ENCODE measurements at regions not wholly inside any gene's neighbourhood (a gene's known extent, or its start where the extent isn't known, plus 50 kb on each side); places are given as distances from the start of the nearest gene placed in this dataset.
A peak's percentile ranks its signal among the peaks of the same experiment; 100 is the strongest.

DNA sequence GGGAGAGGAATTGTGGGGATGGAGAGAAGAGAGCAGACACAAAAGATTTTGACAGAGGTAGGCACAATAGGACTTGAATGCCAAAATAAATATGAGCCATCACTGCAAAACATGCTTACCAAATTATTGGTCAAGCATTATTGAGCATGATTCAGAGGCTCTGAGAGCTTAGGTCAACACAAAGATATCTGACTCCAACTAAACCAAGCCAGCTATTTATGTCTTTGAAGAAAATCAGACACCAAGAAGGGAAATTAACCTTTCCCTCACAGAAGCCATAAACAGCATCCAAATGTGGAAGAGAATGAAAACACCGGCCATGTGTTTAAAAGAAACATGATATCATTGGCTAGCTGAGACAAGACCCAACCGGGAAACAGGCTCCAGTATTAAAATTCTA, 323.2 kb downstream of the RAB28 start:
- peak overlapping the region in 2 of 4 donors; percentile 7 to 33 for H3K27ac ChIP-seq
- WGBS, 2 donors, result 64 to 69% methylated on average over 2 of the region's 2 CpGs
- DNase-seq, result no peak
- no peaks in the 10 kb centered on the region for H3K36me3 ChIP-seq
- H3K4me1 ChIP-seq, result peaks cover 0 to 15% (median 5%) of the 10 kb centered on the region in 4 donors
- no peaks in the 10 kb centered on the region for H3K27me3 ChIP-seq
- H3K4me3 ChIP-seq, result no peak overlapping the region
- TF ChIP-seq POLR2A (IDR thresholded peaks at IDR 0.05), result no peak
- no peaks in the 10 kb centered on the region for H3K9me3 ChIP-seq
- intact Hi-C loops (cut with DNase I), result no loop called here

DNA sequence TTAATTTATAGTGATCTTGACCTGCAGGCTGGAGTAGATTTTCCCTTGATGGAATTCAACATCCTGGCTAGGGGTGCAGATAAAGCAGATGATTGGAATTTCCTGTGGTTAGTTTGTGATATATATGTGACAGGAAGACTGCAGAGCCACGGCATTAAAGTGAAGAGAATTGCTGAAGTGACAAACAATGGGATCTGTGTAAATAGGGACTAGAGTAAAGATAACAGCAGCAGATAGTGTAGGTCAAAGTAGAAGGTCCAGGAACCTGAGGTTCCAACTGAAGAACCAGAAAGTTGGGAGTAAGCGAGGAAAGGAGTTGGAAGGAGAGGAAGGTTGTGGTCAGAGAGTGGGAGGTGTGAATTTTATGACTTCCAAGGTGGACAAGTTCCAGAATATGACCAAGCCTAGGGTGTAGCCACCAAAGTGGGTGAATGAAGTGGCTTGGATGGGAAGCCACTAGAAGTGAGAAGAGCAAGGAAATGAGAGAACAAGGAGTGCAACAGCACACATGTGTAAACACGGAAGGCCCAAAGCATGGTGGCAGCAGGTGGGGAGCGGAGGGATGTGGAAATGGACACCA, 325.0 kb downstream of the RAB28 start:
- Histone ChIP-seq H3K36me3 (no peaks in the 10 kb centered on the region), H3K27me3 (no peaks in the 10 kb centered on the region), H3K4me1 (peaks cover 0 to 15% (median 5%) of the 10 kb centered on the region in 4 donors), H3K9me3 (no peaks in the 10 kb centered on the region), H3K27ac (no peak overlapping the region), H3K4me3 (no peak overlapping the region)
- intact Hi-C loops (cut with DNase I), result no loop called here
- DNase-seq, result no peak
- TF ChIP-seq POLR2AphosphoS5 (IDR thresholded peaks at IDR 0.05), result no peak
- TF ChIP-seq, protein P1, sequence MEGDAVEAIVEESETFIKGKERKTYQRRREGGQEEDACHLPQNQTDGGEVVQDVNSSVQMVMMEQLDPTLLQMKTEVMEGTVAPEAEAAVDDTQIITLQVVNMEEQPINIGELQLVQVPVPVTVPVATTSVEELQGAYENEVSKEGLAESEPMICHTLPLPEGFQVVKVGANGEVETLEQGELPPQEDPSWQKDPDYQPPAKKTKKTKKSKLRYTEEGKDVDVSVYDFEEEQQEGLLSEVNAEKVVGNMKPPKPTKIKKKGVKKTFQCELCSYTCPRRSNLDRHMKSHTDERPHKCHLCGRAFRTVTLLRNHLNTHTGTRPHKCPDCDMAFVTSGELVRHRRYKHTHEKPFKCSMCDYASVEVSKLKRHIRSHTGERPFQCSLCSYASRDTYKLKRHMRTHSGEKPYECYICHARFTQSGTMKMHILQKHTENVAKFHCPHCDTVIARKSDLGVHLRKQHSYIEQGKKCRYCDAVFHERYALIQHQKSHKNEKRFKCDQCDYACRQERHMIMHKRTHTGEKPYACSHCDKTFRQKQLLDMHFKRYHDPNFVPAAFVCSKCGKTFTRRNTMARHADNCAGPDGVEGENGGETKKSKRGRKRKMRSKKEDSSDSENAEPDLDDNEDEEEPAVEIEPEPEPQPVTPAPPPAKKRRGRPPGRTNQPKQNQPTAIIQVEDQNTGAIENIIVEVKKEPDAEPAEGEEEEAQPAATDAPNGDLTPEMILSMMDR (IDR thresholded peaks at IDR 0.05), result no peak
- TF ChIP-seq EP300 (IDR thresholded peaks at IDR 0.05), result no peak
- no peak for TF ChIP-seq POLR2A (IDR thresholded peaks at IDR 0.05)
- 68 to 69% methylated on average over 4 of the region's 4 CpGs for WGBS, 2 donors

DNA sequence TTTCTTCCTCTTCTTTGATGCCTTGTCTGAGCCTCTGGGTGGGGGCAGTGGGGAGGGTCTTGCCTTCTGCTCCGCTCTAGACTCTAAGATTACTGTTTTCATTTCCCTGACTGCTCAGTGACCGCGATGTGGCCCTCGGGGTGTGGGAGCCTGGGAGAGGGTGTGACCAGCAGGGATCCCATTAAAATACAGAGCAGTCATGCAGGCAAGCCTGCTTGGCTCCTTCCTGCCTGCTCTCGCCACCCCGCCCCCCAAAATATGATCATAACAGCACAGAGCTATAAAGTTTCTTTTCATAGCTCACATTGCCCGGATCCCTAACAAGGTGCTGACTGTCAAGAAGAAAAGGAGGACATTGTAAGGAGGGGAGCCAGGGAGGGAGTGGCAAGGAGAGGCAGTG, 332.9 kb downstream of the RAB28 start:
- 19 to 61% methylated on average over 7 of the region's 7 CpGs for whole genome bisulfite sequencing, 2 donors
- Histone ChIP-seq H3K4me1 (peaks cover 0 to 19% (median 12%) of the 10 kb centered on the region in 4 donors), H3K27ac (peak overlapping the region in 3 of 4 donors; percentile 9 to 56 (median 42))

DNA sequence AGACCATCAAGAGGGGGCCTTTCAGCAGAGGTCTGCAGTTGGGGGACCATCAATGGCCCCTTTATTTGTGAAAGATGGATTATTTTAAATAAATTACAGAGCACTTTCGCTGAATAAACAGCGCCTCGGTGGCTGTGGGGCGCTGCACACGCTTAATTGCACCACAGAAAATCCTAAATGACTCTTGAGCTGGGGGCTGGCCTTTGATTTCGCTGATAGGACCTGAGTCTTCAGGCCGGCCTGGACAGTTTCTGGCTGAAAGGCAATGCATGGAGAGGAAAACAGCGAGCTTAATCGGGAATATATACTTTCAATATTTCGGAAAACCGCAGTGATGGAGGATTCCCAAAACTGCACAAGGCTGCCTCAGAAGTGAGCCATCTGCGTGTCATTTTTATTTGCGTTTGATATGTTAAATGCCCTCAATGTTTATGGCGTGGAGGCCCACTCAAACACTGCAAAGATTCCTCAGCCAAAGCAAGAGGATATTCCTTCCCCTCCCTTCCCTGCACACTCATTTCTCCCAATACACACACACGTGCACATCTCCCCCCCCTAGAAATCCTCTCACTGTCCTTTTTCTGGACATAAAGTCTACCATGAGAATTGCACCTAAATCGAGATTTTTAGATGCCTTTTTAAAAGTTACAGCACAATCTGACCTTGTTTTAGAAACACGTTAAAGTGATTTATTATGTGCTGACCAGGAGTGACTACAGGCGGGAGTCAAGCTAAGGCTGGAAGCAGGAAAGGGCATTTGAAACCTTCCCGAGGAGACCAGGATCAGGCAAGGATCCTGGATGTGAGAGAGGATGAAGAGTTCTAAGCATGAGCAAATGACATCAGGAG, 340.7 kb downstream of the RAB28 start:
- TF ChIP-seq POLR2AphosphoS5 (IDR thresholded peaks at IDR 0.05) (peak in 2 of 4 donors; percentile 19), POLR2A (IDR thresholded peaks at IDR 0.05) (no peak), EP300 (IDR thresholded peaks at IDR 0.05) (no peak)
- Histone ChIP-seq H3K36me3 (no peaks in the 10 kb centered on the region), H3K9me3 (no peaks in the 10 kb centered on the region), H3K4me3 (peak overlapping the region in 1 of 4 donors; percentile 8), H3K4me1 (peaks cover 0 to 14% (median 11%) of the 10 kb centered on the region in 4 donors), H3K27me3 (no peaks in the 10 kb centered on the region), H3K27ac (peak overlapping the region in 2 of 4 donors; percentile 5 to 23)
- 59 to 64% methylated on average over 19 of the region's 19 CpGs for WGBS, 2 donors
- intact Hi-C loops (cut with DNase I), result loop anchor here (10.0 kb wide), 1 partner anchor 151 kb away; no protein-coding TSS in a partner anchor
- DNase-seq, result no peak

More for the DNA sequence above, 332.9 kb downstream of the RAB28 start:
- Histone ChIP-seq H3K9me3 (no peaks in the 10 kb centered on the region), H3K36me3 (no peaks in the 10 kb centered on the region), H3K4me3 (no peak overlapping the region), H3K27me3 (no peaks in the 10 kb centered on the region)
- TF ChIP-seq POLR2AphosphoS5 (IDR thresholded peaks at IDR 0.05), result no peak
- TF ChIP-seq EP300 (IDR thresholded peaks at IDR 0.05), result no peak
- no peak for TF ChIP-seq POLR2A (IDR thresholded peaks at IDR 0.05)
- TF ChIP-seq, protein P1 (IDR thresholded peaks at IDR 0.05), result no peak
- peak; percentile 73 for DNase-seq
- intact Hi-C loops (cut with DNase I), result no loop called here

DNA sequence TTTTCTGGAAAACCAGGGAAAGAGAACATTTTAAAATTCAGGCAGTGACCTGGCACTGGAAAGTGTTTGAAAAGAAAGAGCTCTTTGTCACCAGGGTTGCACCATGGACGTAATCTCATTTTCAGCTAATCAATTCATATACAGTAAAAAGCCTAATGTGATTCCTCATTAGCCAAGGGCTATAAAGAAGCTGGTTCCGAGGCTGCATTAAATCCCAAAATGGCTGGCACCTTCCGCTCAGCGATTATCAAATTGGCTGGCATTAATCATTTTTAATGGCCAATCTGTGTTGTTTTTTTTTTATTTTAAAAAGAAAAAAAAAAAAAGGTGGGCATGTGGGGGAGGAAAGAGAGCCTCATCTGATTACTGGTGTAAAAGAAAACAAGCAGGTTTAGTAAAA, 341.4 kb downstream of the RAB28 start:
- H3K4me3 ChIP-seq, result no peak overlapping the region
- H3K4me1 ChIP-seq, result peaks cover 0 to 14% (median 11%) of the 10 kb centered on the region in 4 donors
- H3K27me3 ChIP-seq, result no peaks in the 10 kb centered on the region
- WGBS, 2 donors, result 84% methylated on average over 4 of the region's 4 CpGs
- TF ChIP-seq POLR2A (IDR thresholded peaks at IDR 0.05) (no peak), POLR2AphosphoS5 (IDR thresholded peaks at IDR 0.05) (no peak), EP300 (IDR thresholded peaks at IDR 0.05) (no peak)
- TF ChIP-seq, protein P1 (IDR thresholded peaks at IDR 0.05), result no peak
- no peak for DNase-seq
- H3K9me3 ChIP-seq, result no peaks in the 10 kb centered on the region
- H3K27ac ChIP-seq, result peak overlapping the region in 1 of 4 donors; percentile 23
- H3K36me3 ChIP-seq, result no peaks in the 10 kb centered on the region
- intact Hi-C loops (cut with DNase I), result loop anchor here (10.0 kb wide), 1 partner anchor 152 kb away; no protein-coding TSS in a partner anchor

Data from sigmoid colon (tissue), 6 donors.